ENCODE measurements at regions not wholly inside any gene's neighbourhood (a gene's known extent, or its start where the extent isn't known, plus 50 kb on each side); places are given as distances from the start of the nearest gene placed in this dataset.

GRCh38 chr13:104686484-104686883 lies 1620.3 kb upstream of the SLC10A2 start:
- TF ChIP-seq POLR2AphosphoS5 (IDR thresholded peaks at IDR 0.05) (no peak), CTCF (IDR thresholded peaks at IDR 0.05) (no peak), POLR2A (IDR thresholded peaks at IDR 0.05; ENCODE audit: low read depth) (no peak)

All from esophagus muscularis mucosa (tissue), 3 donors.